ENCODE measurements at regions not wholly inside any gene's neighbourhood (a gene's known extent, or its start where the extent isn't known, plus 50 kb on each side); places are given as distances from the start of the nearest gene placed in this dataset.

DNA sequence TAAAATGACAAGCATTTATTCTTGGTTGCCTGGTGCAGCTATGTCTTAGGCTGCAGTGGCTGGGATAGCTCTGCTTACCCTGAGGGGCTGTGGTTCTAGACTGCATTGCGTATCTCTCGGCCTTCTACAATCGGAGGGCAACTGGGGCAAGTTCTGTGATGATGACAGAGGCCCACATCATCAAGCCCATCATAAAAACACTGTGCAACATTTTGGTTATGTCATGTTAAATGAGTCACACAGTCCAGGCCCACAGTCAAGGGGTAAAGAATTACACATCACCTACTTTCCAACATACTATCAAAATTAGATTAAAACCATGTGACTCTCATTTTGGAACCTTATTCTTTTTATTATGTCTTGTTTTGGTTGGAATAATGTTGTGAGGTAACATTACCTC, 120.2 kb upstream of the GUCY1A1 start:
- no peaks in the 10 kb centered on the region for H3K36me3 ChIP-seq (ENCODE audit: insufficient read depth, low read length)
- no peak overlapping the region for H2AFZ ChIP-seq (ENCODE audit: low read depth, low read length)
- ATAC-seq (ENCODE audit: insufficient read depth, low read depth) (no peak), DNase-seq (no peak)
- no peaks in the 10 kb centered on the region for H3K4me1 ChIP-seq (ENCODE audit: insufficient read depth, low read length)
- no peak overlapping the region for H3K9ac ChIP-seq (ENCODE audit: low read depth, low read length)
- no peak overlapping the region for H3K27ac ChIP-seq (ENCODE audit: low read length)
- no peaks in the 10 kb centered on the region for H3K9me3 ChIP-seq (ENCODE audit: insufficient read depth, low read length, severe bottlenecking)
- H3K4me2 ChIP-seq (ENCODE audit: insufficient read depth, low read length) = no peak overlapping the region
- no peaks in the 10 kb centered on the region for H3K79me2 ChIP-seq (ENCODE audit: insufficient read depth, low read length)
- H3K27me3 ChIP-seq (ENCODE audit: insufficient read depth, low read length, poor library complexity) = no peaks in the 10 kb centered on the region
- H3K4me3 ChIP-seq (ENCODE audit: low read depth in 1 of 2, low read length in 2 of 2) = no peak overlapping the region
- H4K20me1 ChIP-seq (ENCODE audit: insufficient read depth, low read length) = no peaks in the 10 kb centered on the region
- TF ChIP-seq CTCF (IDR thresholded peaks at IDR 0.05; ENCODE audit: borderline replicate concordance, extremely low read depth, low read length, poor library complexity, severe bottlenecking) (no peak), EZH2 (IDR thresholded peaks at IDR 0.05; ENCODE audit: borderline replicate concordance, low read depth, low read length, severe bottlenecking) (no peak)

DNA sequence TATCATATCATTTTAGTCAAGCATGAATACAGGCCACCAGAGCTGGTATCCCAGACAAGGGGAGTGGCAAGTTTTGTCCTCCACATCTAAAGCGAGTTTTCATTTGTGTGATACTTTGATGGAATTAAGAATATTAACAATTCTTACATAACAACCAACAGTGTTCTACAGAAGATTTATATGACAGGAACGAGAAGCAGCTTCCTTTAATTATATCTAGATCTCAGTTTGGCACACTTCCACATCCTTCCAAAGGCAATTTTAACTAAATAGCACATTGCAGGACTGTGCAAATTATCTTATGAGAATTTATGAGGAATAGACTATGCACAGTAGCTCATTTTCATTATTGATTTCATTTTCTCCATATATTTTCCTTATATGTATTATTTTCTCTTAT, 121.2 kb upstream of the GUCY1A1 start:
- H3K79me2 ChIP-seq (ENCODE audit: insufficient read depth, low read length) = no peaks in the 10 kb centered on the region
- no peak overlapping the region for H2AFZ ChIP-seq (ENCODE audit: low read depth, low read length)
- TF ChIP-seq CTCF (IDR thresholded peaks at IDR 0.05; ENCODE audit: borderline replicate concordance, extremely low read depth, low read length, poor library complexity, severe bottlenecking) (no peak), EZH2 (IDR thresholded peaks at IDR 0.05; ENCODE audit: borderline replicate concordance, low read depth, low read length, severe bottlenecking) (no peak)
- H3K4me2 ChIP-seq (ENCODE audit: insufficient read depth, low read length) = no peak overlapping the region
- no peaks in the 10 kb centered on the region for H3K4me1 ChIP-seq (ENCODE audit: insufficient read depth, low read length)
- no peaks in the 10 kb centered on the region for H3K27me3 ChIP-seq (ENCODE audit: insufficient read depth, low read length, poor library complexity)
- no peak overlapping the region for H3K4me3 ChIP-seq (ENCODE audit: low read depth in 1 of 2, low read length in 2 of 2)
- H3K9me3 ChIP-seq (ENCODE audit: insufficient read depth, low read length, severe bottlenecking) = no peaks in the 10 kb centered on the region
- no peak overlapping the region for H3K9ac ChIP-seq (ENCODE audit: low read depth, low read length)
- no peak overlapping the region for H3K27ac ChIP-seq (ENCODE audit: low read length)
- H3K36me3 ChIP-seq (ENCODE audit: insufficient read depth, low read length) = no peaks in the 10 kb centered on the region
- ATAC-seq (ENCODE audit: insufficient read depth, low read depth) (no peak), DNase-seq (no peak)
- H4K20me1 ChIP-seq (ENCODE audit: insufficient read depth, low read length) = no peaks in the 10 kb centered on the region

DNA sequence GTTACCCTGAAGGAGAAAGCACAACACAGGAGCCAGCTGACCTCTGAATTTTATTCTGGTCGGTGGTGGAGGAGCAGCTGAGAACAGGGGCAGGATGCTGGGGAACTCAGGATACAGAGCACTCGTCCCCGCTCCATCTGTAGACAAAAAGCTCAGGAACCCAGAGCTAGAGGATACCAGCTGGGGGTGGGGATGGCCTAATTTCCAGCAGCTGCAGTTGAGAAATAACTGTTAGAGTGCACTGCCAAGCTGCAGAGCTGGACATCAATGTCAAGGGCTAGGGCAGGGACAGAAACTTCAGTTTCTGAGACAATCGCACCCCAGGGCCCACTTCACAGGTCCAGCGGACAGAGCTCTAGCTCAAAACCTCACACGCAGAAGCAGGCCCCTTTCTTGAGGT, 122.1 kb upstream of the GUCY1A1 start:
- Histone ChIP-seq H3K9ac (ENCODE audit: low read depth, low read length) (no peak overlapping the region), H4K20me1 (ENCODE audit: insufficient read depth, low read length) (no peaks in the 10 kb centered on the region), H3K9me3 (ENCODE audit: insufficient read depth, low read length, severe bottlenecking) (no peaks in the 10 kb centered on the region), H2AFZ (ENCODE audit: low read depth, low read length) (no peak overlapping the region; the same call in 1 of the 2 replicates), H3K4me3 (ENCODE audit: low read depth in 1 of 2, low read length in 2 of 2) (no peak overlapping the region), H3K27me3 (ENCODE audit: insufficient read depth, low read length, poor library complexity) (no peaks in the 10 kb centered on the region), H3K27ac (ENCODE audit: low read length) (no peak overlapping the region), H3K79me2 (ENCODE audit: insufficient read depth, low read length) (no peaks in the 10 kb centered on the region), H3K36me3 (ENCODE audit: insufficient read depth, low read length) (no peaks in the 10 kb centered on the region), H3K4me2 (ENCODE audit: insufficient read depth, low read length) (no peak overlapping the region), H3K4me1 (ENCODE audit: insufficient read depth, low read length) (no peaks in the 10 kb centered on the region)
- no peak for DNase-seq
- no peak for TF ChIP-seq EZH2 (IDR thresholded peaks at IDR 0.05; ENCODE audit: borderline replicate concordance, low read depth, low read length, severe bottlenecking)
- no peak for TF ChIP-seq CTCF (IDR thresholded peaks at IDR 0.05; ENCODE audit: borderline replicate concordance, extremely low read depth, low read length, poor library complexity, severe bottlenecking)
- no peak for ATAC-seq (ENCODE audit: insufficient read depth, low read depth)
